Fibroblast of pulmonary artery (primary cell): ENCODE measurements at regions not wholly inside any gene's neighbourhood (a gene's known extent, or its start where the extent isn't known, plus 50 kb on each side); places are given as distances from the start of the nearest gene placed in this dataset.
"Not testable (repeated sequence)": the region's sequence is repeated elsewhere in the genome, so short reads cannot be mapped to it uniquely, and the experiment has no call there.

Source experiments
- DNase-seq: peaks from one replicate; pipeline ENCODE4 v3.0.0-alpha.2; 2010; ENCODE audit warnings: low read depth
- H3K4me3 ChIP-seq: replicated peaks from 2 replicates; pipeline ENCODE4 v1.5.1; 2011; ENCODE audit warnings: low read depth, mild to moderate bottlenecking, control low read depth, low read length, moderate library complexity
- CTCF ChIP-seq: IDR thresholded peaks from 2 replicates; pipeline ENCODE4 v1.5.1; 2011; ENCODE audit warnings: mild to moderate bottlenecking, control low read depth, low read length, inconsistent platforms; ENCODE audit errors: missing control alignments

GRCh38 chr5:88656221-88656950 lies 226.6 kb downstream of the MEF2C start:
- no peak overlapping the region for H3K4me3 ChIP-seq
- no peak for TF ChIP-seq CTCF

GRCh38 chr5:88653471-88653870 lies 229.5 kb downstream of the MEF2C start:
- no peak for TF ChIP-seq CTCF
- DNase-seq: no peak
- H3K4me3 ChIP-seq: no peak overlapping the region

More at GRCh38 chr5:88656221-88656950, 226.6 kb downstream of the MEF2C start:
- no peak for DNase-seq

GRCh38 chr5:88647901-88648300 lies 235.1 kb downstream of the MEF2C start:
- no peak for TF ChIP-seq CTCF
- no peak for DNase-seq
- no peak overlapping the region for H3K4me3 ChIP-seq

- no peak for TF ChIP-seq CTCF
- H3K4me3 ChIP-seq: no peak overlapping the region
- no peak for DNase-seq
These were observed 236.1 kb downstream of the MEF2C start for GRCh38 chr5:88646866-88647265.

- TF ChIP-seq CTCF: no peak
- DNase-seq: no peak
- no peak overlapping the region for H3K4me3 ChIP-seq
These were observed 238.3 kb downstream of the MEF2C start for GRCh38 chr5:88644676-88645075.

GRCh38 chr5:88643315-88643714 lies 239.7 kb downstream of the MEF2C start:
- no peak for DNase-seq
- no peak for TF ChIP-seq CTCF
- no peak overlapping the region for H3K4me3 ChIP-seq

- no peak for DNase-seq
- no peak overlapping the region for H3K4me3 ChIP-seq
- no peak for TF ChIP-seq CTCF
These were observed 249.0 kb downstream of the MEF2C start for GRCh38 chr5:88634014-88634413.

GRCh38 chr5:88622890-88623289 lies 260.1 kb downstream of the MEF2C start:
- not testable (repeated sequence) for H3K4me3 ChIP-seq, DNase-seq

GRCh38 chr5:88615767-88616166 lies 267.2 kb downstream of the MEF2C start:
- not testable (repeated sequence) for H3K4me3 ChIP-seq, DNase-seq
